HepG2 (cell line): ENCODE measurements at regions not wholly inside any gene's neighbourhood (a gene's known extent, or its start where the extent isn't known, plus 50 kb on each side); places are given as distances from the start of the nearest gene placed in this dataset.

Source experiments
- CBX5 ChIP-seq: sonication (generic); formaldehyde crosslinking; IDR thresholded peaks from 2 replicates; pipeline ENCODE4 v1.4.0; 2020; ENCODE audit warnings: missing genetic modification reagents, borderline replicate concordance
- ELF4 ChIP-seq: sonication (generic); formaldehyde crosslinking; IDR thresholded peaks from 2 replicates; pipeline ENCODE4 v1.5.0; 2020; ENCODE audit warnings: missing genetic modification reagents, mild to moderate bottlenecking, moderate library complexity, borderline replicate concordance
- ISX ChIP-seq: sonication (generic); formaldehyde crosslinking; conservative IDR thresholded peaks from 2 replicates; pipeline ENCODE4 v1.5.0; 2020; ENCODE audit warnings: missing genetic modification reagents
- POLR2AphosphoS5 ChIP-seq: IDR thresholded peaks from 2 replicates; pipeline ENCODE4 v1.6.1; 2012; ENCODE audit warnings: low read depth, low read length
- SRSF9 ChIP-seq: fragments of 200-400 bp; formaldehyde crosslinking; IDR thresholded peaks from 2 replicates; pipeline ENCODE4 v1.6.1; 2018; ENCODE audit warnings: borderline replicate concordance, mild to moderate bottlenecking, low read depth, low read length; ENCODE audit not compliant: insufficient read depth, poor library complexity, severe bottlenecking
- TCF7L2 ChIP-seq: IDR thresholded peaks from 2 replicates; pipeline ENCODE4 v1.6.1; 2011; ENCODE audit warnings: mild to moderate bottlenecking, low read depth, low read length, moderate library complexity
- TF ChIP-seq, protein P1 (sequence below): IDR thresholded peaks from 2 replicates; pipeline ENCODE4 v1.6.1; 2016
- TF ChIP-seq, protein P2 (sequence below): sonication (generic); formaldehyde crosslinking; IDR thresholded peaks from 2 replicates; pipeline ENCODE4 v1.5.0; 2020; ENCODE audit warnings: mild to moderate bottlenecking, missing genetic modification reagents, moderate library complexity
- TF ChIP-seq, protein P3 (sequence below): IDR thresholded peaks from 2 replicates; pipeline ENCODE4 v1.6.1; 2012; ENCODE audit warnings: low read depth, low read length, improper control_type of control experiment

DNA sequence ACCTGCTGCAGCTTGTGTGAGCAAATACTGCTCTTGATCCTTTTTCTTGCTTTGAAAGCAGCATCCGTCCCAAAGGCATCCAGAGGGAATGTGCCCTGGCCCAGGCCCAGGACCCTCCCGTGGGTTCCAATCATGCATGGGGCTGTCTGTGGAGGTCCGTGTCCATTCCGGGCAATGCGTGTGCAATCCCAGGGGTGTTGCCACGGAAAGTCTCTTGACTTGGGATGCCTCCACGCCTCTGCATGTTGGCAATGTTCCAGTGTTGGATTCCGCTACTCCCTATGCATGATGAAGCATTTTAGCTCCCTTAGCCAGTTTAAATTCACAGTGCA, 105.7 kb downstream of the SNRPN start:
- TF ChIP-seq ISX (CRISPR knock-in tag) (no peak), CBX5 (CRISPR knock-in tag) (no peak), POLR2AphosphoS5 (no peak), ELF4 (no peak), SRSF9 (no peak), TCF7L2 (no peak)
- TF ChIP-seq, protein P1, sequence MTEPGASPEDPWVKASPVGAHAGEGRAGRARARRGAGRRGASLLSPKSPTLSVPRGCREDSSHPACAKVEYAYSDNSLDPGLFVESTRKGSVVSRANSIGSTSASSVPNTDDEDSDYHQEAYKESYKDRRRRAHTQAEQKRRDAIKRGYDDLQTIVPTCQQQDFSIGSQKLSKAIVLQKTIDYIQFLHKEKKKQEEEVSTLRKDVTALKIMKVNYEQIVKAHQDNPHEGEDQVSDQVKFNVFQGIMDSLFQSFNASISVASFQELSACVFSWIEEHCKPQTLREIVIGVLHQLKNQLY (CRISPR knock-in tag), result no peak
- TF ChIP-seq, protein P2, sequence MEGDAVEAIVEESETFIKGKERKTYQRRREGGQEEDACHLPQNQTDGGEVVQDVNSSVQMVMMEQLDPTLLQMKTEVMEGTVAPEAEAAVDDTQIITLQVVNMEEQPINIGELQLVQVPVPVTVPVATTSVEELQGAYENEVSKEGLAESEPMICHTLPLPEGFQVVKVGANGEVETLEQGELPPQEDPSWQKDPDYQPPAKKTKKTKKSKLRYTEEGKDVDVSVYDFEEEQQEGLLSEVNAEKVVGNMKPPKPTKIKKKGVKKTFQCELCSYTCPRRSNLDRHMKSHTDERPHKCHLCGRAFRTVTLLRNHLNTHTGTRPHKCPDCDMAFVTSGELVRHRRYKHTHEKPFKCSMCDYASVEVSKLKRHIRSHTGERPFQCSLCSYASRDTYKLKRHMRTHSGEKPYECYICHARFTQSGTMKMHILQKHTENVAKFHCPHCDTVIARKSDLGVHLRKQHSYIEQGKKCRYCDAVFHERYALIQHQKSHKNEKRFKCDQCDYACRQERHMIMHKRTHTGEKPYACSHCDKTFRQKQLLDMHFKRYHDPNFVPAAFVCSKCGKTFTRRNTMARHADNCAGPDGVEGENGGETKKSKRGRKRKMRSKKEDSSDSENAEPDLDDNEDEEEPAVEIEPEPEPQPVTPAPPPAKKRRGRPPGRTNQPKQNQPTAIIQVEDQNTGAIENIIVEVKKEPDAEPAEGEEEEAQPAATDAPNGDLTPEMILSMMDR, result no peak
- TF ChIP-seq, protein P3, sequence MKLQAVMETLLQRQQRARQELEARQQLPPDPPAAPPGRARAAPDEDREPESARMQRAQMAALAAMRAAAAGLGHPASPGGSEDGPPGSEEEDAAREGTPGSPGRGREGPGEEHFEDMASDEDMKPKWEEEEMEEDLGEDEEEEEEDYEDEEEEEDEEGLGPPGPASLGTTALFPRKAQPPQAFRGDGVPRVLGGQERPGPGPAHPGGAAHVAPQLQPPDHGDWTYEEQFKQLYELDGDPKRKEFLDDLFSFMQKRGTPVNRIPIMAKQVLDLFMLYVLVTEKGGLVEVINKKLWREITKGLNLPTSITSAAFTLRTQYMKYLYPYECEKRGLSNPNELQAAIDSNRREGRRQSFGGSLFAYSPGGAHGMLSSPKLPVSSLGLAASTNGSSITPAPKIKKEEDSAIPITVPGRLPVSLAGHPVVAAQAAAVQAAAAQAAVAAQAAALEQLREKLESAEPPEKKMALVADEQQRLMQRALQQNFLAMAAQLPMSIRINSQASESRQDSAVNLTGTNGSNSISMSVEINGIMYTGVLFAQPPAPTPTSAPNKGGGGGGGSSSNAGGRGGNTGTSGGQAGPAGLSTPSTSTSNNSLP, result no peak
